IMR-90 (cell line): ENCODE measurements at regions not wholly inside any gene's neighbourhood (a gene's known extent, or its start where the extent isn't known, plus 50 kb on each side); places are given as distances from the start of the nearest gene placed in this dataset.

ENCODE experiments used
- ATAC-seq: fragments of 200-7000 bp; cut with Tn5 transposase; 2 replicates; pipeline ENCODE4 v1.9.1; 2020; ENCODE audit warnings: low read depth, mild to moderate bottlenecking, moderate library complexity
- BruUV-seq: library from RNA; stranded (reverse); fragments of 400-500 nt; replicated peaks from 2 replicates; lab custom pipeline; 2021; lab: Mats Ljungman, UMichigan
- CTCF ChIA-PET: fragments of 300-600 bp; formaldehyde crosslinking; extraction: SDS; loops from one replicate; lab custom pipeline; 2021; ENCODE audit warnings: antibody characterized with exemption; lab: Yijun Ruan, JAX
- POLR2A ChIA-PET: fragments of 300-600 bp; sonication (Branson Sonifier 250); formaldehyde crosslinking; loops from one replicate; lab custom pipeline; 2022; ENCODE audit warnings: antibody characterized with exemption; ENCODE audit not compliant: unreplicated experiment; lab: Charles Lee
- DNase-seq: peaks from one replicate; pipeline ENCODE4 v3.0.0; 2013
- H2AFZ ChIP-seq: replicated peaks from 2 replicates; pipeline ENCODE3; 2013; ENCODE audit warnings: low read length, mild to moderate bottlenecking; ENCODE audit not compliant: poor library complexity
- H2AK5ac ChIP-seq: 2 replicates; pipeline ENCODE4 v1.6.1; 2013; ENCODE audit warnings: low read depth, low read length, inconsistent platforms
- H2AK9ac ChIP-seq: replicated peaks from 2 replicates; pipeline ENCODE3; 2013; ENCODE audit warnings: mild to moderate bottlenecking, low read depth, low read length, moderate library complexity; ENCODE audit not compliant: poor library complexity
- H2BK120ac ChIP-seq: 2 replicates; pipeline ENCODE4 v1.6.1; 2013; ENCODE audit warnings: low read depth, low read length, inconsistent platforms
- H2BK15ac ChIP-seq: 3 replicates; pipeline ENCODE4 v1.6.1; 2013; ENCODE audit warnings: low read depth, low read length, inconsistent platforms
- H2BK20ac ChIP-seq: 2 replicates; pipeline ENCODE4 v1.6.1; 2013; ENCODE audit warnings: low read depth, mild to moderate bottlenecking, inconsistent platforms, low read length, moderate library complexity
- H2BK5ac ChIP-seq: 2 replicates; pipeline ENCODE4 v1.6.1; 2013; ENCODE audit warnings: mild to moderate bottlenecking, low read depth, low read length, inconsistent platforms; ENCODE audit not compliant: poor library complexity, severe bottlenecking
- H3K14ac ChIP-seq: replicated peaks from 2 replicates; pipeline ENCODE4 v1.6.1; 2013; ENCODE audit warnings: low read depth, low read length, inconsistent platforms
- H3K18ac ChIP-seq: 2 replicates; pipeline ENCODE4 v1.6.1; 2013; ENCODE audit warnings: low read depth, low read length, control low read depth
- H3K23ac ChIP-seq: 2 replicates; pipeline ENCODE4 v1.6.1; 2013; ENCODE audit warnings: low read depth, low read length, inconsistent platforms
- H3K27ac ChIP-seq: 2 replicates; pipeline ENCODE4 v1.5.1; 2013; ENCODE audit warnings: mild to moderate bottlenecking, control low read depth, low read length; ENCODE audit not compliant: insufficient read depth
- H3K27me3 ChIP-seq: 2 replicates; pipeline ENCODE4 v1.6.1; 2013; ENCODE audit warnings: low read length; ENCODE audit not compliant: control insufficient read depth, insufficient read depth
- H3K36me3 ChIP-seq: 2 replicates; pipeline ENCODE4 v1.6.1; 2013; ENCODE audit warnings: low read length, mixed read lengths; ENCODE audit not compliant: control insufficient read depth, insufficient read depth
- H3K4ac ChIP-seq: 2 replicates; pipeline ENCODE4 v1.6.1; 2013; ENCODE audit warnings: low read depth, low read length, inconsistent platforms
- H3K4me1 ChIP-seq: 2 replicates; pipeline ENCODE4 v1.6.1; 2013; ENCODE audit warnings: low read length, mixed read lengths; ENCODE audit not compliant: control insufficient read depth, insufficient read depth
- H3K4me2 ChIP-seq: 2 replicates; pipeline ENCODE4 v1.6.1; 2013; ENCODE audit warnings: low read depth, mild to moderate bottlenecking, control low read depth, low read length, moderate library complexity
- H3K4me3 ChIP-seq: 2 replicates; pipeline ENCODE4 v1.5.1; 2013; ENCODE audit warnings: low read depth, mild to moderate bottlenecking, control low read depth, low read length, moderate library complexity; ENCODE audit not compliant: insufficient read depth
- H3K56ac ChIP-seq: 2 replicates; pipeline ENCODE4 v1.6.1; 2013; ENCODE audit warnings: low read length, inconsistent platforms; ENCODE audit not compliant: insufficient read depth; ENCODE audit errors: extremely low read depth
- H3K79me1 ChIP-seq, 2 experiments: 2 replicates each; pipeline ENCODE4 v1.6.1; 2013; ENCODE audit warnings: low read length in 2 of 2, inconsistent platforms in 1 of 2, low read depth in 1 of 2
- H3K9ac ChIP-seq: 2 replicates; pipeline ENCODE4 v1.6.1; 2013; ENCODE audit warnings: low read depth, low read length, control low read depth
- H3K9me1 ChIP-seq: 2 replicates; pipeline ENCODE4 v1.6.1; 2013; ENCODE audit warnings: low read length, inconsistent platforms; ENCODE audit not compliant: insufficient read depth
- H3K9me3 ChIP-seq: 2 replicates; pipeline ENCODE4 v1.6.1; 2013; ENCODE audit warnings: low read length; ENCODE audit not compliant: control insufficient read depth, insufficient read depth
- H4K20me1 ChIP-seq: 2 replicates; pipeline ENCODE4 v1.6.1; 2013; ENCODE audit warnings: low read length, inconsistent platforms; ENCODE audit not compliant: insufficient read depth
- H4K5ac ChIP-seq: 2 replicates; pipeline ENCODE4 v1.6.1; 2013; ENCODE audit warnings: mild to moderate bottlenecking, low read depth, low read length, control low read depth
- H4K8ac ChIP-seq, 2 experiments: 2 replicates each; pipeline ENCODE4 v1.6.1; 2013; ENCODE audit warnings: low read depth in 2 of 2, low read length in 2 of 2, control low read depth in 1 of 2, inconsistent platforms in 1 of 2
- H4K91ac ChIP-seq: 2 replicates; pipeline ENCODE4 v1.6.1; 2013; ENCODE audit warnings: low read depth, low read length, inconsistent platforms; ENCODE audit not compliant: insufficient read depth
- CEBPB ChIP-seq: IDR thresholded peaks from 2 replicates; pipeline ENCODE4 v1.6.1; 2012; ENCODE audit warnings: low read depth, low read length, improper control_type of control experiment
- FOS ChIP-seq: fragments of 150-350 bp; IDR thresholded peaks from 2 replicates; pipeline ENCODE4 v1.6.1; 2016; ENCODE audit warnings: low read depth, low read length
- MAFK ChIP-seq: IDR thresholded peaks from 2 replicates; pipeline ENCODE4 v1.6.1; 2012; ENCODE audit warnings: low read depth, low read length, improper control_type of control experiment
- MAZ ChIP-seq: IDR thresholded peaks from 2 replicates; pipeline ENCODE4 v1.6.1; 2012; ENCODE audit warnings: low read depth, mild to moderate bottlenecking, low read length, improper control_type of control experiment, moderate library complexity, borderline replicate concordance
- RAD21 ChIP-seq: IDR thresholded peaks from 2 replicates; pipeline ENCODE4 v1.6.1; 2012; ENCODE audit warnings: low read length, improper control_type of control experiment
- WGBS, 2 experiments: methylation state at CpG; one replicate each; pipeline versions ENCODE4 v1.1.5 to v1.1.7; 2013; ENCODE audit warnings: missing lambda C conversion rate in 2 of 2; ENCODE audit not compliant: insufficient read length in 1 of 2; ENCODE audit errors: extremely low coverage in 2 of 2; 5-methylcytosine and 5-hydroxymethylcytosine counted together
- dilution Hi-C: fragments of 300-500 bp; cut with HindIII; formaldehyde crosslinking; loops from one replicate; pipeline ENCODE4 v1.14.3; 2018; ENCODE audit warnings: low sequenced_read_pairs; ENCODE audit not compliant: unreplicated experiment
- in situ Hi-C: fragments of 300-500 bp; cut with MboI; formaldehyde crosslinking; loops from 3 replicates; pipeline ENCODE4 v1.14.3; 2019; ENCODE audit warnings: low sequenced_read_pairs, inconsistent platforms, mixed read lengths
- intact Hi-C: fragments of 100-400 bp; cut with micrococcal nuclease; formaldehyde crosslinking; loops from 2 replicates; pipeline ENCODE4 v1.10.0; 2022
- TF ChIP-seq, protein P1 (sequence below): fragments of 150-350 bp; IDR thresholded peaks from 2 replicates; pipeline ENCODE4 v1.6.1; 2017; ENCODE audit warnings: mild to moderate bottlenecking, antibody characterized with exemption, low read length, low read depth
- TF ChIP-seq, protein P2 (sequence below): fragments of 150-350 bp; IDR thresholded peaks from 2 replicates; pipeline ENCODE4 v1.6.1; 2016; ENCODE audit warnings: low read depth, mild to moderate bottlenecking, low read length, moderate library complexity, borderline replicate concordance
- TF ChIP-seq, protein P3 (sequence below): conservative IDR thresholded peaks from 2 replicates; pipeline ENCODE4 v1.5.1; 2012; ENCODE audit warnings: mild to moderate bottlenecking, low read depth, low read length, improper control_type of control experiment

GRCh38 chr3:104855702-104856101 lies 511.0 kb upstream of the ALCAM start:
- Histone ChIP-seq H3K9ac (no peak overlapping the region), H4K8ac (no peak overlapping the region), H3K27ac (no peak overlapping the region), H3K14ac (no peak overlapping the region), H3K23ac (no peak overlapping the region), H3K9me3 (no peaks in the 10 kb centered on the region), H3K18ac (no peak overlapping the region), H4K20me1 (no peaks in the 10 kb centered on the region), H2AK9ac (no peak overlapping the region), H2BK15ac (no peak overlapping the region), H3K79me1 (no peaks in the 10 kb centered on the region), H3K4ac (no peak overlapping the region), H3K4me1 (no peaks in the 10 kb centered on the region), H4K5ac (no peak overlapping the region), H3K9me1 (no peaks in the 10 kb centered on the region), H2BK120ac (no peak overlapping the region), H2BK20ac (no peak overlapping the region), H2BK5ac (no peak overlapping the region), H3K4me3 (no peak overlapping the region), H3K36me3 (no peaks in the 10 kb centered on the region), H3K27me3 (no peaks in the 10 kb centered on the region), H3K4me2 (no peak overlapping the region), H2AFZ (no peak overlapping the region), H4K91ac (no peak overlapping the region), H3K56ac (no peak overlapping the region), H2AK5ac (no peak overlapping the region)
- DNase-seq (no peak), ATAC-seq (no peak)
- intact Hi-C loops (no loop called here), dilution Hi-C loops (no loop called here), in situ Hi-C loops (no loop called here)
- TF ChIP-seq, protein P1, sequence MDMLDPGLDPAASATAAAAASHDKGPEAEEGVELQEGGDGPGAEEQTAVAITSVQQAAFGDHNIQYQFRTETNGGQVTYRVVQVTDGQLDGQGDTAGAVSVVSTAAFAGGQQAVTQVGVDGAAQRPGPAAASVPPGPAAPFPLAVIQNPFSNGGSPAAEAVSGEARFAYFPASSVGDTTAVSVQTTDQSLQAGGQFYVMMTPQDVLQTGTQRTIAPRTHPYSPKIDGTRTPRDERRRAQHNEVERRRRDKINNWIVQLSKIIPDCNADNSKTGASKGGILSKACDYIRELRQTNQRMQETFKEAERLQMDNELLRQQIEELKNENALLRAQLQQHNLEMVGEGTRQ = no peak
- no peak for TF ChIP-seq RAD21
- TF ChIP-seq, protein P2, sequence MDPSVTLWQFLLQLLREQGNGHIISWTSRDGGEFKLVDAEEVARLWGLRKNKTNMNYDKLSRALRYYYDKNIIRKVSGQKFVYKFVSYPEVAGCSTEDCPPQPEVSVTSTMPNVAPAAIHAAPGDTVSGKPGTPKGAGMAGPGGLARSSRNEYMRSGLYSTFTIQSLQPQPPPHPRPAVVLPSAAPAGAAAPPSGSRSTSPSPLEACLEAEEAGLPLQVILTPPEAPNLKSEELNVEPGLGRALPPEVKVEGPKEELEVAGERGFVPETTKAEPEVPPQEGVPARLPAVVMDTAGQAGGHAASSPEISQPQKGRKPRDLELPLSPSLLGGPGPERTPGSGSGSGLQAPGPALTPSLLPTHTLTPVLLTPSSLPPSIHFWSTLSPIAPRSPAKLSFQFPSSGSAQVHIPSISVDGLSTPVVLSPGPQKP = no peak
- TF ChIP-seq CEBPB = no peak
- no peak for TF ChIP-seq FOS
- no peak for TF ChIP-seq MAFK
- TF ChIP-seq, protein P3, sequence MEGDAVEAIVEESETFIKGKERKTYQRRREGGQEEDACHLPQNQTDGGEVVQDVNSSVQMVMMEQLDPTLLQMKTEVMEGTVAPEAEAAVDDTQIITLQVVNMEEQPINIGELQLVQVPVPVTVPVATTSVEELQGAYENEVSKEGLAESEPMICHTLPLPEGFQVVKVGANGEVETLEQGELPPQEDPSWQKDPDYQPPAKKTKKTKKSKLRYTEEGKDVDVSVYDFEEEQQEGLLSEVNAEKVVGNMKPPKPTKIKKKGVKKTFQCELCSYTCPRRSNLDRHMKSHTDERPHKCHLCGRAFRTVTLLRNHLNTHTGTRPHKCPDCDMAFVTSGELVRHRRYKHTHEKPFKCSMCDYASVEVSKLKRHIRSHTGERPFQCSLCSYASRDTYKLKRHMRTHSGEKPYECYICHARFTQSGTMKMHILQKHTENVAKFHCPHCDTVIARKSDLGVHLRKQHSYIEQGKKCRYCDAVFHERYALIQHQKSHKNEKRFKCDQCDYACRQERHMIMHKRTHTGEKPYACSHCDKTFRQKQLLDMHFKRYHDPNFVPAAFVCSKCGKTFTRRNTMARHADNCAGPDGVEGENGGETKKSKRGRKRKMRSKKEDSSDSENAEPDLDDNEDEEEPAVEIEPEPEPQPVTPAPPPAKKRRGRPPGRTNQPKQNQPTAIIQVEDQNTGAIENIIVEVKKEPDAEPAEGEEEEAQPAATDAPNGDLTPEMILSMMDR = no peak
- TF ChIP-seq MAZ = no peak
- CTCF ChIA-PET = no interaction called here
- POLR2A ChIA-PET = no interaction called here
- no TSS peak for BruUV-seq
- WGBS, 2 experiments = no CpG with 5 or more reads among the region's 2 CpGs
